T-cell (primary cell): ENCODE measurements at regions not wholly inside any gene's neighbourhood (a gene's known extent, or its start where the extent isn't known, plus 50 kb on each side); places are given as distances from the start of the nearest gene placed in this dataset.

Experiments
- ATAC-seq, 4 experiments: fragments of 200-7000 bp in 3 of 4; fragments of 150-1000 bp in 1 of 4; cut with Tn5 transposase; replicated peaks in 1 of 4; 1 replicate in 3 of 4; 2 replicates in 1 of 4; pipeline ENCODE4 v1.10.0; 2021; ENCODE audit warnings: moderate library complexity in 3 of 4, mild to moderate bottlenecking in 2 of 4, moderate number of reproducible peaks in 1 of 4
- CTCF ChIA-PET, 2 donors: fragments of 300-600 bp; sonication (Branson Sonifier 250); formaldehyde crosslinking; loops; one replicate each; lab custom pipeline; 2022; ENCODE audit warnings: antibody characterized with exemption in 2 of 2; lab: Charles Lee
- POLR2A ChIA-PET, 2 donors: fragments of 300-600 bp; sonication (Branson Sonifier 250); formaldehyde crosslinking; loops; one replicate each; lab custom pipeline; 2022; ENCODE audit warnings: antibody characterized with exemption in 2 of 2; lab: Charles Lee
- DNase-seq, 35 experiments: peaks; one replicate each; pipeline versions ENCODE4 v3.0.0 to v3.0.0-alpha.2; 2013 to 2023
- H3K27ac ChIP-seq: one replicate; pipeline ENCODE4 v1.5.1; 2013; ENCODE audit warnings: low read length
- H3K27me3 ChIP-seq, 2 experiments: replicated peaks in 1 of 2; 1 replicate in 1 of 2; 2 replicates in 1 of 2; pipeline versions ENCODE4 v1.6.1 to v1.7.0; 2013; ENCODE audit warnings: low read length in 1 of 2, mixed read lengths in 1 of 2; ENCODE audit not compliant: control insufficient read depth in 2 of 2, insufficient read depth in 2 of 2; ENCODE audit errors: extremely low read depth in 1 of 2
- H3K36me3 ChIP-seq, 2 donors: 1 replicate in 1 of 2; 2 replicates in 1 of 2; pipeline versions ENCODE4 v1.6.1 to v1.7.0; 2013; ENCODE audit warnings: low read length in 1 of 2; ENCODE audit not compliant: control insufficient read depth in 2 of 2, insufficient read depth in 1 of 2; ENCODE audit errors: extremely low read depth in 1 of 2
- H3K4me1 ChIP-seq, 2 experiments: 1 replicate in 1 of 2; 2 replicates in 1 of 2; pipeline versions ENCODE4 v1.6.1 to v1.7.0; 2013; ENCODE audit warnings: low read length in 2 of 2, mixed read lengths in 1 of 2; ENCODE audit not compliant: insufficient read depth in 2 of 2, control insufficient read depth in 1 of 2; ENCODE audit errors: extremely low read depth in 1 of 2
- H3K4me3 ChIP-seq, 2 donors: 1 replicate in 1 of 2; 2 replicates in 1 of 2; pipeline versions ENCODE4 v1.5.1 to v1.7.0; 2013; ENCODE audit warnings: mild to moderate bottlenecking in 2 of 2, low read length in 1 of 2, moderate library complexity in 1 of 2; ENCODE audit not compliant: control insufficient read depth in 1 of 2; ENCODE audit errors: extremely low read depth in 1 of 2
- H3K9me3 ChIP-seq: 2 replicates; pipeline ENCODE4 v1.7.0; 2013
- H3K27ac Mint-ChIP-seq, 2 donors: one replicate each; pipeline ENCODE4 v1.8.0; 2020 to 2021; ENCODE audit warnings: mild to moderate bottlenecking in 2 of 2, mixed read lengths in 2 of 2
- H3K27me3 Mint-ChIP-seq, 2 donors: one replicate each; pipeline ENCODE4 v1.8.0; 2021 to 2022; ENCODE audit warnings: mixed read lengths in 2 of 2
- H3K36me3 Mint-ChIP-seq: one replicate; pipeline ENCODE4 v1.8.0; 2021; ENCODE audit warnings: mixed read lengths
- H3K4me1 Mint-ChIP-seq, 3 donors: one replicate each; pipeline ENCODE4 v1.8.0; 2020 to 2022; ENCODE audit warnings: mixed read lengths in 3 of 3, mild to moderate bottlenecking in 1 of 3
- H3K4me3 Mint-ChIP-seq, 3 donors: one replicate each; pipeline ENCODE4 v1.8.0; 2020 to 2022; ENCODE audit warnings: mild to moderate bottlenecking in 3 of 3, mixed read lengths in 3 of 3, moderate library complexity in 3 of 3
- H3K9me3 Mint-ChIP-seq, 3 donors: one replicate each; pipeline ENCODE4 v1.8.0; 2020 to 2022; ENCODE audit warnings: mixed read lengths in 3 of 3
- WGBS: methylation state at CpG from one replicate; pipeline ENCODE4 v1.1.5; 2013; ENCODE audit warnings: missing lambda C conversion rate; ENCODE audit not compliant: insufficient coverage; 5-methylcytosine and 5-hydroxymethylcytosine counted together

GRCh38 chr4:60117726-60118323 is 1082.3 kb upstream of the ADGRL3 start:
- H3K27ac ChIP-seq, result no peak overlapping the region
- ChIA-PET POLR2A (no interaction called here), CTCF (no interaction called here)
- H3K4me1 Mint-ChIP-seq, result no peaks in the 10 kb centered on the region
- no peaks in the 10 kb centered on the region for H3K9me3 ChIP-seq
- H3K27me3 Mint-ChIP-seq, result no peaks in the 10 kb centered on the region
- H3K4me3 Mint-ChIP-seq, result no peak overlapping the region
- WGBS, result no CpG with 5 or more reads among the region's 3 CpGs
- H3K4me1 ChIP-seq, result no peaks in the 10 kb centered on the region
- peaks cover 7 to 15% (median 12%) of the 10 kb centered on the region in 3 donors for H3K9me3 Mint-ChIP-seq
- no peaks in the 10 kb centered on the region for H3K27me3 ChIP-seq
- no peaks in the 10 kb centered on the region for H3K36me3 ChIP-seq
- DNase-seq, result no peak
- no peak overlapping the region for H3K4me3 ChIP-seq
- H3K27ac Mint-ChIP-seq, result no peak overlapping the region
- ATAC-seq, result no peak
- H3K36me3 Mint-ChIP-seq, result no peaks in the 10 kb centered on the region

DNA sequence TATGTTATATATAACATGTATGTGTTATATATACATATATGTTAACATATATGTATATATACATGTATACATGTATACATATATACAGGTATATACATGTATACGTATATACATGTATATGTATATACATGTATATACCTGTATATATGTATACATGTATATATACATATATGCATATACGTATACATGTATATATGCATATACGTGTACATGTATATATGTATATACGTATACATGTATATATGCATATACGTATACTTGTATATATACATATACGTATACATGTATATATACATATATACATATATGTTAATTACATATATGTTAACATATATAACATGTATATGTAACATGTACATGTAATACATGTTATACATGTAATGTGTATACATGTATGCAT is 1077.3 kb upstream of the ADGRL3 start:
- ATAC-seq (no peak), DNase-seq (no peak)
- no peaks in the 10 kb centered on the region for H3K27me3 Mint-ChIP-seq
- H3K4me3 Mint-ChIP-seq, result no peak overlapping the region
- Histone ChIP-seq H3K4me1 (no peaks in the 10 kb centered on the region), H3K4me3 (no peak overlapping the region), H3K36me3 (no peaks in the 10 kb centered on the region), H3K27me3 (no peaks in the 10 kb centered on the region), H3K9me3 (no peaks in the 10 kb centered on the region), H3K27ac (no peak overlapping the region)
- no peaks in the 10 kb centered on the region for H3K36me3 Mint-ChIP-seq
- H3K4me1 Mint-ChIP-seq, result no peaks in the 10 kb centered on the region
- POLR2A ChIA-PET, result no interaction called here
- CTCF ChIA-PET, result no interaction called here
- H3K9me3 Mint-ChIP-seq, result peaks cover 3 to 8% (median 4%) of the 10 kb centered on the region in 3 donors
- no CpG with 5 or more reads among the region's 6 CpGs for WGBS
- H3K27ac Mint-ChIP-seq, result no peak overlapping the region

- no CpG with 5 or more reads among the region's 4 CpGs for WGBS
- ChIA-PET CTCF (no interaction called here), POLR2A (no interaction called here)
- H3K36me3 ChIP-seq, result no peaks in the 10 kb centered on the region
- no peak for DNase-seq
- H3K27ac ChIP-seq, result no peak overlapping the region
- Mint-ChIP-seq H3K4me3 (no peak overlapping the region), H3K27ac (no peak overlapping the region), H3K27me3 (no peaks in the 10 kb centered on the region), H3K36me3 (no peaks in the 10 kb centered on the region), H3K4me1 (no peaks in the 10 kb centered on the region), H3K9me3 (peaks cover 0 to 8% (median 4%) of the 10 kb centered on the region in 3 donors)
- no peaks in the 10 kb centered on the region for H3K27me3 ChIP-seq
- ATAC-seq, result no peak
- no peaks in the 10 kb centered on the region for H3K4me1 ChIP-seq
- no peak overlapping the region for H3K4me3 ChIP-seq
- H3K9me3 ChIP-seq, result no peaks in the 10 kb centered on the region
Observed at GRCh38 chr4:60128888-60129287, 1071.2 kb upstream of the ADGRL3 start.

DNA sequence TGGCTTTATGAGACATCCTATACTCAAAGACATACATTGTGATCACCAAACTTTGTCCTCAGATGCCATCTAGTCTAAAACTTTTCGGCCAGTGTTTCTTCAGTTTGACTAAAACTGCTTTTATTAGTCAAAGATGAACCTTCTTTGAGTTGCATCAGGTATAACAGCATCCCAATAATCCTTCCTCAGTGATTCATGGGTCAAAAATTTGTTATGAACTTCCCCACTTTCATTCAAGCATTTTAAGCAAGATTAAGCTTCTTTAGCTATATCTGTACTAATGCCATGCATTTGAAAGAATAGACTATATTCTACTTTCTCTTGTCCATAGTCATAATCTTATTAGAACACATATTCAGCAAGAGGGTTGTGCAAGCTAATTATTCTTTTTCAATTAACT is 1070.4 kb upstream of the ADGRL3 start:
- Mint-ChIP-seq H3K27ac (no peak overlapping the region), H3K4me1 (no peaks in the 10 kb centered on the region), H3K4me3 (no peak overlapping the region), H3K9me3 (peaks cover 0 to 8% (median 0%) of the 10 kb centered on the region in 3 donors), H3K36me3 (no peaks in the 10 kb centered on the region), H3K27me3 (no peaks in the 10 kb centered on the region)
- H3K27me3 ChIP-seq, result no peaks in the 10 kb centered on the region
- no peak overlapping the region for H3K4me3 ChIP-seq
- H3K36me3 ChIP-seq, result no peaks in the 10 kb centered on the region
- 0% methylated on average over 1 of the region's 1 CpG for WGBS
- DNase-seq (no peak), ATAC-seq (no peak)
- ChIA-PET POLR2A (no interaction called here), CTCF (no interaction called here)
- no peaks in the 10 kb centered on the region for H3K9me3 ChIP-seq
- no peak overlapping the region for H3K27ac ChIP-seq
- H3K4me1 ChIP-seq, result no peaks in the 10 kb centered on the region

- Histone ChIP-seq H3K4me3 (no peak overlapping the region), H3K27me3 (no peaks in the 10 kb centered on the region), H3K9me3 (no peaks in the 10 kb centered on the region), H3K36me3 (no peaks in the 10 kb centered on the region), H3K4me1 (no peaks in the 10 kb centered on the region), H3K27ac (no peak overlapping the region)
- ATAC-seq (no peak), DNase-seq (no peak)
- H3K9me3 Mint-ChIP-seq, result peaks cover 0 to 10% (median 3%) of the 10 kb centered on the region in 3 donors
- no peaks in the 10 kb centered on the region for H3K27me3 Mint-ChIP-seq
- H3K4me1 Mint-ChIP-seq, result no peaks in the 10 kb centered on the region
- CTCF ChIA-PET, result no interaction called here
- no peaks in the 10 kb centered on the region for H3K36me3 Mint-ChIP-seq
- no peak overlapping the region for H3K27ac Mint-ChIP-seq
- no CpG with 5 or more reads among the region's 1 CpG for WGBS
- POLR2A ChIA-PET, result no interaction called here
- no peak overlapping the region for H3K4me3 Mint-ChIP-seq
Observed at GRCh38 chr4:60133375-60133774, 1066.8 kb upstream of the ADGRL3 start.

- ChIA-PET POLR2A (no interaction called here), CTCF (no interaction called here)
- Histone ChIP-seq H3K27me3 (no peaks in the 10 kb centered on the region), H3K9me3 (no peaks in the 10 kb centered on the region), H3K27ac (no peak overlapping the region), H3K4me1 (no peaks in the 10 kb centered on the region), H3K4me3 (no peak overlapping the region), H3K36me3 (no peaks in the 10 kb centered on the region)
- WGBS, result no CpG with 5 or more reads among the region's 7 CpGs
- no peak overlapping the region for H3K4me3 Mint-ChIP-seq
- no peaks in the 10 kb centered on the region for H3K36me3 Mint-ChIP-seq
- no peaks in the 10 kb centered on the region for H3K4me1 Mint-ChIP-seq
- no peaks in the 10 kb centered on the region for H3K27me3 Mint-ChIP-seq
- DNase-seq (no peak), ATAC-seq (no peak)
- H3K27ac Mint-ChIP-seq, result no peak overlapping the region
- H3K9me3 Mint-ChIP-seq, result peaks cover 0 to 10% (median 3%) of the 10 kb centered on the region in 3 donors
Observed at GRCh38 chr4:60134099-60134498, 1066.0 kb upstream of the ADGRL3 start.

DNA sequence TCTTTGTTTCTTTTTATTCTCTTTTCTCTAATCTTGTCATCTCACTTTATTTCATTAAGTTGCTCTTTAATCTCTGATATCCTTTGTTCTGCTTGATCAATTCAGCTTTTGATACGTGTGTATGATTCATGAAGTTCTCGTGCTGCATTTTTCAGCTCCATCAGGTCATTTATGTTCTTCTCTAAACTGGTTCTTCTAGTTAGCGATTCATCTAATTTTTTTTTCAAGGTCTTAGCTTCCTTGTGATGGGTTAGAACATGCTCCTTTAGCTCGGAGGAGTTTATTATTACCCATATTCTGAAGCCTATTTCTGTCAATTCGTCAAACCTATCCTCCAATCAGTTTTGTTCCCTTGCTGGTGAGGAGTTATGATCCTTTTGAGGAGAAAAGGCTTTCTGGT is 1045.0 kb upstream of the ADGRL3 start:
- Histone ChIP-seq H3K9me3 (no peaks in the 10 kb centered on the region), H3K27me3 (no peaks in the 10 kb centered on the region), H3K27ac (no peak overlapping the region), H3K4me1 (no peaks in the 10 kb centered on the region), H3K4me3 (no peak overlapping the region), H3K36me3 (no peaks in the 10 kb centered on the region)
- CTCF ChIA-PET, result no interaction called here
- H3K36me3 Mint-ChIP-seq, result no peaks in the 10 kb centered on the region
- peaks cover 26 to 38% (median 31%) of the 10 kb centered on the region in 3 donors for H3K9me3 Mint-ChIP-seq
- POLR2A ChIA-PET, result no interaction called here
- DNase-seq (no peak), ATAC-seq (no peak)
- no peaks in the 10 kb centered on the region for H3K27me3 Mint-ChIP-seq
- H3K4me3 Mint-ChIP-seq, result no peak overlapping the region
- 94% methylated on average over 3 of the region's 5 CpGs for WGBS
- no peaks in the 10 kb centered on the region for H3K4me1 Mint-ChIP-seq
- no peak overlapping the region for H3K27ac Mint-ChIP-seq
